ENCODE measurements at regions not wholly inside any gene's neighbourhood (a gene's known extent, or its start where the extent isn't known, plus 50 kb on each side); places are given as distances from the start of the nearest gene placed in this dataset.

- H3K27ac ChIP-seq: no peak overlapping the region
- TF ChIP-seq, protein P1, sequence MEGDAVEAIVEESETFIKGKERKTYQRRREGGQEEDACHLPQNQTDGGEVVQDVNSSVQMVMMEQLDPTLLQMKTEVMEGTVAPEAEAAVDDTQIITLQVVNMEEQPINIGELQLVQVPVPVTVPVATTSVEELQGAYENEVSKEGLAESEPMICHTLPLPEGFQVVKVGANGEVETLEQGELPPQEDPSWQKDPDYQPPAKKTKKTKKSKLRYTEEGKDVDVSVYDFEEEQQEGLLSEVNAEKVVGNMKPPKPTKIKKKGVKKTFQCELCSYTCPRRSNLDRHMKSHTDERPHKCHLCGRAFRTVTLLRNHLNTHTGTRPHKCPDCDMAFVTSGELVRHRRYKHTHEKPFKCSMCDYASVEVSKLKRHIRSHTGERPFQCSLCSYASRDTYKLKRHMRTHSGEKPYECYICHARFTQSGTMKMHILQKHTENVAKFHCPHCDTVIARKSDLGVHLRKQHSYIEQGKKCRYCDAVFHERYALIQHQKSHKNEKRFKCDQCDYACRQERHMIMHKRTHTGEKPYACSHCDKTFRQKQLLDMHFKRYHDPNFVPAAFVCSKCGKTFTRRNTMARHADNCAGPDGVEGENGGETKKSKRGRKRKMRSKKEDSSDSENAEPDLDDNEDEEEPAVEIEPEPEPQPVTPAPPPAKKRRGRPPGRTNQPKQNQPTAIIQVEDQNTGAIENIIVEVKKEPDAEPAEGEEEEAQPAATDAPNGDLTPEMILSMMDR (conservative IDR thresholded peaks at IDR 0.05): no peak
- no peak for TF ChIP-seq ZFX (IDR thresholded peaks at IDR 0.05)
These were observed 1133.1 kb upstream of the ACO1 start for GRCh38 chr9:31251386-31251785.

DNA sequence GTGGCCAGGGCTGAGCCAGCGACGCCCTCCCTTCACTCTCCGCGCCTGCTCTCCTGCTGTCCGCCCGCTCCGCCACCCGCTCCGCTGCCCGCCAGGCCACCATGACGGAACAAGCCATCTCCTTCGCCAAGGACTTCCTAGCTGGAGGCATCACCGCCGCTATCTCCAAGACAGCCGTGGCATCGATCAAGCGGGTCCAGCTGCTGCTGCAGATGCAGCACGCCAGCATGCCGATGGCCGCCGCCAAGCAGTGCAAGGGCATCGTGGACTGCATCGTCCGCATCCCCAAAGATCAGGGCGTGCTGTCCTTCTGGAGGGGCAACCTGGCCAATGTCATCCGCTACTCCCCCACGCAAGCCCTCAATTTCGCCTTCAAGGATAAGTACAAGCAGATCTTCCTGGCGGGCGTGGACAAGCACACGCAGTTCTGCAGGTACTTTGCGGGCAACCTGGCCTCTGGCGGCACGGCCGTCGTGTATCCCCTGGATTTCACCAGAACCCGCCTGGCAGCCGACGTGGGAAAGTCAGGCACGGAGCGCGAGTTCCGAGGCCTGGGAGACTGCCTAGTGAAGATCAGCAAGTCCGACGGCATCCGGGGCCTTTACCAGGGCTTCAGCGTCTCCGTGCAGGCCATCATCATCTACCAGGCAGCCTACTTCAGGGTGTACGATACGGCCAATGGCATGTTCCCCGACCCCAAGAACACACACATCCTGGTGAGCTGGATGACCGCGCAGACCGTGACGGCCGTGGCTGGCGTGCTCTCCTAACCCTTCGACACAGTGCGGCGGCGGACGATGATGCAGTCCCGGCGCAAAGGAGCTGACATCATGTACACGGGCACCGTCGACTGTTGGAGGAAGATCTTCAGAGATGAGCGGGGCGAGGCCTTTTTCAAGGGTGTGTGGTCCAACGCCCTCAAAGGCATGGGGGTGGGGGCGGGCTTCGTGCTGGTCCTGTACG is 1130.4 kb upstream of the ACO1 start:
- H3K27ac ChIP-seq: no peak overlapping the region
- TF ChIP-seq, protein P1 (conservative IDR thresholded peaks at IDR 0.05): no peak
- TF ChIP-seq ZFX (IDR thresholded peaks at IDR 0.05): no peak

DNA sequence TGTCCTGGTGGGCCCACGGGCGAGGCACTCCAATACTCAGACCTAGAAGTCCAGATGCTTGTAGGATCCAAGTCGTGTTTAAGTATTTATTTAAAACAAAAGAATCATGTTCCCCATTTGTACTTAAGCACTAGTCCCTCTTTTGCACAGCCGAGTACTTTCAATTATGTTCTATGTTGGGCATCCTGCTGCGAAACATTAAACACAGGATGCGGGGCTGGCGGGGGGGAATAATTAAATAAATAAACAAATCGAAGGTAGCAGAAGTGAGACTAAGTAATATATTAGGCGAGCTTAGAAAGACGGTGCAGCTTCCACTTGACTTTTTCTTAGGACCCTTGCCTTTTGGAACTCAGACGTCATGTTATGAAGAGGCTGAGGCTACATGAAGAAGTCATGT is 1129.2 kb upstream of the ACO1 start:
- TF ChIP-seq, protein P1 (conservative IDR thresholded peaks at IDR 0.05): no peak
- no peak for TF ChIP-seq ZFX (IDR thresholded peaks at IDR 0.05)
- no peak overlapping the region for H3K27ac ChIP-seq

DNA sequence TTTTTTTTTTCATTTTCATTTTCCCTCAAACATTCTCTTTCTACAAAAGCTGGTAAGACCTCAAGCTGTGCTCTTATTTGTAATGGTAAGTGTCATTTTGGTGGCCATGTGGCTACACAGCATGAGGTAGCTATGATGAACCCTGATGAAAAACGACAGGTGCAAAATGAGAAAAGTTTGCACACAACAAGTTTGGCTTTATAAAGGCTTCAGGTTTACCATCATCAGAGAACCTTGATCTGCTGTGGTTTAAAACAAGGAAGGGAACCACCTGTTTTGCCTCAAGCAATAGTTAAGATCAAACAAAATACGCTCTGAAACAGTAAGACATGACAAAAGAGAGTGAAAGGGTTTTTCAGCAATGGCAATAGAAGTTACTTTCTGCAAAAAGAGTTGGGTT is 1124.6 kb upstream of the ACO1 start:
- no peak overlapping the region for H3K27ac ChIP-seq

DNA sequence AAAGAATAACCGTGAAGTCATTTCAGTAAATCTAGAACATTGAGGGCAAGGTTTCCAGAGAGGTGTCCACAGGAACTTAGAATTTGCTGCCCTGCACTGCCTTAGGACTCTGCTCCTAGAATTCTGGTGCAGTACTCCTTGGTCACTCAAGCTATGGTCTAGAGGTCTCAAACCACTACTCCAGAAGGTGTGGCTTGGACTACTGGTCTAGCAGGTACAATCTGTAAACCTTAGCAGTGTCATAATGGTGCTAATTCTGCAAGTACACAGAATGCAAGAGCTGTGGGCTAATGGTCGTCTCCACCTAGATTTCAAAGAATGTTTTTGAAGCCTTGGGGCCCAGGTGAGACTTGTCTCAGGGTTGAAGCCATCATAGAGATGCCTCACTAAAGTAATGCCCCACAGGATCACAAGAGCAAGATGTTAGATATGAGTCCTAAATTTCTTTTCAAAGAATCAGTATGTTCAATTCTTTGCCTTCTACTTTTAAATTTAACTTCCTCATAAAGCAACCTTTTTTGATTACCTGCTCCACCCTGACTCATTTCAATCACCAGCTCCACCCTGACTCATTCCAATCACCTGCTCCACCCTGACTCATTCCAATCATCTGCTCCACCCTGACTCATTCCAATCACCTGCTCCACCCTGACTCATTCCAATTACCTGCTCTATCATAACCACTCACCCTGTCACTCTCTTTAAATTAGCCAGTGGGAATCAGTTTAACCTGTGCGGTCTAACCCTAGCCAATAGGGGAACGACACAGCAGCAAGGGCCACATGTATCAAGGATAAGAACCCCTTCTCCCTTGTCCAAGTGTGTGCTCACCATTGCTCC is 1111.8 kb upstream of the ACO1 start:
- no peak for TF ChIP-seq ZFX (IDR thresholded peaks at IDR 0.05)
- TF ChIP-seq, protein P1 (conservative IDR thresholded peaks at IDR 0.05): no peak

More for the DNA sequence above, 1124.6 kb upstream of the ACO1 start:
- TF ChIP-seq, protein P1 (conservative IDR thresholded peaks at IDR 0.05): no peak
- no peak for TF ChIP-seq ZFX (IDR thresholded peaks at IDR 0.05)

DNA sequence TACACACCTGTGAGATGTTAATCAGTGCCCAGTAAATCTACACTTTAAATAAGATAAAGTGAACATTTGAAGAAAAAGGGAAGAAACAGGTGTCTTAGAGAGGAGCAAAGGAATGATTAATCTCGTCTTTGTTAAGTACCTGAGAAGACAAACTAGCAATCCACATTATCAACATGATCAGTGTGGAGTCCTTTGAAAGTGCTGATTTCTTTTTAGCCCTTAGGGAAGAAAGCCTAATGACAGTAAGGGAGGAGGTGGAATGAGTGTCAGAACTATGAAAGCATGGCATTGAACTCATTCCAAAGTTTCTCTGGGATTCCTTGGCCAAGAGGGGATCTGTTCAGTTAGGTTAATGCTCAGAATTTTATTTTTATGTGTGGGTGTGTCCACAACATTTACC is 1109.0 kb upstream of the ACO1 start:
- no peak overlapping the region for H3K27ac ChIP-seq
- TF ChIP-seq ZFX (IDR thresholded peaks at IDR 0.05): no peak
- TF ChIP-seq, protein P1 (conservative IDR thresholded peaks at IDR 0.05): no peak

More for the DNA sequence above, 1111.8 kb upstream of the ACO1 start:
- H3K27ac ChIP-seq: no peak overlapping the region

GRCh38 chr9:31290731-31291130 is 1093.7 kb upstream of the ACO1 start:
- no peak for TF ChIP-seq ZFX (IDR thresholded peaks at IDR 0.05)
- TF ChIP-seq, protein P1 (conservative IDR thresholded peaks at IDR 0.05): no peak
- H3K27ac ChIP-seq: no peak overlapping the region

Data from C4-2B (cell line).